ENCODE measurements at regions not wholly inside any gene's neighbourhood (a gene's known extent, or its start where the extent isn't known, plus 50 kb on each side); places are given as distances from the start of the nearest gene placed in this dataset.

DNA sequence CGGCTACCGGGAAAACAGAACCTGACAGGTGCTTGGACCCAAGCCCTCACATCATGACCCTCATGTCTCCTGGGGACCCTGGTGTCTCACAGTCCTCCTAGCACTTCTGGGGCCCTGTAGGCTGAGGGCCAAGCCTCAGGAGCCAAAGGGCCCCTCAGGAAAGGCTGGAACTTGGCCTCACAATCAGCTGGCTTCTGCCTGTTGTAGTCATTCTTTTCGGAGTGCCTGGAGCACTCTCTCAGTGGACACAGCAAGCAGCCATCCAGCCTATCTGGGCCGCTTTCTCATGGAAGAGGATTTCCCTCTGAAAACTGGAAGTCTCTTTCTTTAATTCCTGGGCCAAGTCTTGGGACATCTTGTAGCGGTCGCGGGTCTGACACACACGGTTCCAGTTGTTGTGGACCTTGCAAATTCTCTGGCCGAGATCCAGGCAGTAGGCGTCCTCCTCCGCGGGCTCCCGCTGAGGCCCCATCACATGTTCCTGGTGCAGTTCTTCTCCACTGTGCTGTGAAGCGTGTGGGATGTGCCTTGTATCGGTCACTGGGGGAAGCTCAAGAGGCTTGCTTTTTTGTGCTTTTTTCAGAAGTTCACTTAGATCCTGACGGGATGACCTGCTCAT is 169.3 kb downstream of the EMP1 start:
- DNase-seq (ENCODE audit: low read depth) = no peak
- Histone ChIP-seq H3K9me3 (ENCODE audit: control insufficient read depth, low read length) (no peaks in the 10 kb centered on the region), H3K4me3 (ENCODE audit: low read length) (no peak overlapping the region), H3K27me3 (replicated peaks; ENCODE audit: control insufficient read depth, insufficient read depth, low read length) (no peaks in the 10 kb centered on the region), H3K36me3 (ENCODE audit: control insufficient read depth, insufficient read depth, low read length, severe bottlenecking) (no peaks in the 10 kb centered on the region), H3K9ac (ENCODE audit: low read length) (no peak overlapping the region), H3K4me1 (ENCODE audit: control insufficient read depth, insufficient read depth, low read length) (no peaks in the 10 kb centered on the region)

DNA sequence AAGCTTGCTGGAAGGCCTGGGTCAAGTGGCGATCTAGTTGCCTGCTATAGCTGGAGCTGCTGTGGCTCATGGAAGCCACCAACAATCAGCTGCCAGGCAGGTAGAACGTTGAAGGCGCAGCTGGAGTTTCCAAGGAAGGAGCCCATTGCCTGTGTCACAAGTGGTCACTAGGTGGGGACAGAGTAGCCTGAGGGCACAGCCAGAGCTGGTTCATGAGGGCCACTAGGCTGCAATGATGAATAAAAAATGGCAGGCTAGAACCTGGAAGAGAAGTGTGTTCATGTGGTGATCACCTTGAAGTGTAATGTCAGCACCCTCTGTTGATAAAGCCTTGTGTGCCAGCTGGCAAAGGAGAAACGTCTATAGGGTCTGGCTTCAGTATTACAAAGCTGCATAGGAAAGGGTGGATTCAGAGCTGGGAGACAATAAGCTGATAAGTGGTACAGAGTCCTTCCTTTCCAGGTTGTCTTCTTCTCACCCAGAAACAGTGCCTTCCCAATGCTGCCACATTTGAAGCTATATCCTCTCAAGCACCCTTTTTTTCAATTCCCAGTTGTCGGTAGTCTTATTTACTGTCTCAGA is 165.8 kb downstream of the EMP1 start:
- Histone ChIP-seq H3K4me3 (ENCODE audit: low read length) (no peak overlapping the region), H3K36me3 (ENCODE audit: control insufficient read depth, insufficient read depth, low read length, severe bottlenecking) (no peaks in the 10 kb centered on the region), H3K9me3 (ENCODE audit: control insufficient read depth, low read length) (no peaks in the 10 kb centered on the region), H3K4me1 (ENCODE audit: control insufficient read depth, insufficient read depth, low read length) (no peaks in the 10 kb centered on the region), H3K27me3 (replicated peaks; ENCODE audit: control insufficient read depth, insufficient read depth, low read length) (no peaks in the 10 kb centered on the region), H3K9ac (ENCODE audit: low read length) (no peak overlapping the region)
- peak; percentile 44 for DNase-seq (ENCODE audit: low read depth)

DNA sequence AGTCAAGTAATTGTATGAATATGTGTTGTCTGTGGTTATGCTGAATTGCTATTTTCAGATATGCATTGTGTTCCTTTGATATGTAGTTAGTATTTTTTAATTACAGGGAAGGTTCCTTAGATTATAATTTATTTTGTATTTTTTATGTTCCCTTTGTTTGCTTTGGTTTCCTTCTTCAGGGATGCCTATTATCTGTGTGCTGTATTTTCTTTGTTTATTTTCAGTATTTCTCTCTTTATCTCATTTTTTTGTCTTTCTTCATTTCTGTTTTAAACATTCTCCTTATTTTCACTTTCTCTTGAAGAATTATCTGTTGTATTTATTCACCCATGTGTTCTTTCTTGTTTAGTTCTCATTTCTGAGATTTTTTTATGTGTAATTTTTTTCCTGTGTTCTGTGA is 163.1 kb downstream of the EMP1 start:
- DNase-seq (ENCODE audit: low read depth) = no peak
- H3K9me3 ChIP-seq (ENCODE audit: control insufficient read depth, low read length) = no peaks in the 10 kb centered on the region
- H3K4me3 ChIP-seq (ENCODE audit: low read length) = no peak overlapping the region
- H3K27me3 ChIP-seq (replicated peaks; ENCODE audit: control insufficient read depth, insufficient read depth, low read length) = no peaks in the 10 kb centered on the region
- H3K4me1 ChIP-seq (ENCODE audit: control insufficient read depth, insufficient read depth, low read length) = no peaks in the 10 kb centered on the region
- H3K36me3 ChIP-seq (ENCODE audit: control insufficient read depth, insufficient read depth, low read length, severe bottlenecking) = no peaks in the 10 kb centered on the region
- H3K9ac ChIP-seq (ENCODE audit: low read length) = no peak overlapping the region

DNA sequence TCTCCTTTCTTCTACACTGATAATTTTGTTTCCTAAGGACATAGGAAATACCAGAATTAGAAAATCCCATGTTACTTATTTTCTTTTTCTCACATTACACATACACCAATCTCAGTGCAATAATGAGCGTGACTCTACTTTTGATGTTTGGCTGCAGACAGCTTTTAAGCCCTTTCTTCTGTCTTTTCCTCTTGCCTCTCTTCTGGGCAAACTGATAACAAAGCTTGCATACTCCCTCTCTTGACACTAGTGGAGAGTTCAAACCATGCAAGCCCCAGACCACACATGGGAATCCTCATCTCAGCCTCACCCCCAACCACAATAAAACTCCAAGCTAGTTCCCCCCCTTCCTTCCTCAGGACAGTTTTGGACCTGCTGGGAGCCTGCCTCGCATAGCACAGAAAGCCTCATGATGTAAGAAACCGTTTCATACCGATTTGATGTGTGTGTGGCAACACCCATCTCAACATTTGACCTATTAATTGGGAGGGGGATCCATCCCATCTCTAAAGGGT is 161.9 kb downstream of the EMP1 start:
- H3K4me1 ChIP-seq (ENCODE audit: control insufficient read depth, insufficient read depth, low read length) = no peaks in the 10 kb centered on the region
- H3K9me3 ChIP-seq (ENCODE audit: control insufficient read depth, low read length) = no peaks in the 10 kb centered on the region
- H3K27me3 ChIP-seq (replicated peaks; ENCODE audit: control insufficient read depth, insufficient read depth, low read length) = no peaks in the 10 kb centered on the region
- no peak overlapping the region for H3K9ac ChIP-seq (ENCODE audit: low read length)
- no peaks in the 10 kb centered on the region for H3K36me3 ChIP-seq (ENCODE audit: control insufficient read depth, insufficient read depth, low read length, severe bottlenecking)
- no peak for DNase-seq (ENCODE audit: low read depth)
- H3K4me3 ChIP-seq (ENCODE audit: low read length) = no peak overlapping the region

DNA sequence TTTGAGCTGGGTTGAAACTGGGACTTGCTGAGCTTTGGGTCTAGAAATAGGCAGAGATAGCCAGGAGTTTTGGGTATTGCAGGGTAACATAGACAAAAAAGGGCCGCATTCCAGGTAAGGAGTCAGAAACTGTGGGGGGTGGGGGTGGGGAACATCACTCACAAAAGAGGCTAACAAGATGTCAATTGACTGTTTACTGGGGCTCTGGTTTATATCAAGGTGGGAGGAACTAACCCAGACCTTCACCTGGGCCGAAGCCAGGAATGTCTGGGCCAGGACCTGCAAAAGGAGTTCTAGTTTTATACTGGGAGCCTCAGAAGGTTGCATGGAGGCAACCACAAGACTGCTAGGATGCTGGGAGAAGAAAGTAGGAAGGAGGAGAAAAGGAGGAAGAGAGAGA is 154.4 kb downstream of the EMP1 start:
- Histone ChIP-seq H3K9ac (ENCODE audit: low read length) (no peak overlapping the region), H3K4me3 (ENCODE audit: low read length) (no peak overlapping the region), H3K9me3 (ENCODE audit: control insufficient read depth, low read length) (no peaks in the 10 kb centered on the region), H3K36me3 (ENCODE audit: control insufficient read depth, insufficient read depth, low read length, severe bottlenecking) (no peaks in the 10 kb centered on the region), H3K27me3 (replicated peaks; ENCODE audit: control insufficient read depth, insufficient read depth, low read length) (no peaks in the 10 kb centered on the region), H3K4me1 (ENCODE audit: control insufficient read depth, insufficient read depth, low read length) (peaks cover 12% of the 10 kb centered on the region)
- no peak for DNase-seq (ENCODE audit: low read depth)

DNA sequence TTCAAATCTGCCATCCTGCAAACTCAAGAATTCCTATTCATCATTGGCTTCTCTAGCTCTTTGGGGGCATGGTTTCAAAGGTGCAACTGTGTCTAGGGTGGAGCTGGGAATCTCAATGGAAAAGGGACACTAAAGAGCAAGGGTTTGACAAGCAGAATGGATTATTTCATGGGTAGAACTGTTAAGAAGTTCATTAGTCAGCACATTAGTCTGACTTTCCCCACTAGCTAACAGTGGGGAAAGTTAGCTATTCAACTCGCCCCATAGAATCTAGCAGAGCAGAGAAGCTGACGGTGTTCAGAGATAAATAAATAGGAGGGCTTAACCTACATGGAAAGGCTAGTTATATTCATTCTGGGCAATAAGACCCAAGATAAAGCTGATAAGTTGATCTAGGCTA is 153.9 kb downstream of the EMP1 start:
- H3K9ac ChIP-seq (ENCODE audit: low read length) = no peak overlapping the region
- no peaks in the 10 kb centered on the region for H3K9me3 ChIP-seq (ENCODE audit: control insufficient read depth, low read length)
- H3K27me3 ChIP-seq (replicated peaks; ENCODE audit: control insufficient read depth, insufficient read depth, low read length) = no peaks in the 10 kb centered on the region
- H3K4me1 ChIP-seq (ENCODE audit: control insufficient read depth, insufficient read depth, low read length) = peaks cover 12% of the 10 kb centered on the region
- no peak overlapping the region for H3K4me3 ChIP-seq (ENCODE audit: low read length)
- DNase-seq (ENCODE audit: low read depth) = no peak
- no peaks in the 10 kb centered on the region for H3K36me3 ChIP-seq (ENCODE audit: control insufficient read depth, insufficient read depth, low read length, severe bottlenecking)

GRCh38 chr12:13348464-13348863 is 151.9 kb downstream of the EMP1 start:
- Histone ChIP-seq H3K4me3 (ENCODE audit: low read length) (no peak overlapping the region), H3K9me3 (ENCODE audit: control insufficient read depth, low read length) (no peaks in the 10 kb centered on the region)
- no peak for DNase-seq (ENCODE audit: low read depth)

DNA sequence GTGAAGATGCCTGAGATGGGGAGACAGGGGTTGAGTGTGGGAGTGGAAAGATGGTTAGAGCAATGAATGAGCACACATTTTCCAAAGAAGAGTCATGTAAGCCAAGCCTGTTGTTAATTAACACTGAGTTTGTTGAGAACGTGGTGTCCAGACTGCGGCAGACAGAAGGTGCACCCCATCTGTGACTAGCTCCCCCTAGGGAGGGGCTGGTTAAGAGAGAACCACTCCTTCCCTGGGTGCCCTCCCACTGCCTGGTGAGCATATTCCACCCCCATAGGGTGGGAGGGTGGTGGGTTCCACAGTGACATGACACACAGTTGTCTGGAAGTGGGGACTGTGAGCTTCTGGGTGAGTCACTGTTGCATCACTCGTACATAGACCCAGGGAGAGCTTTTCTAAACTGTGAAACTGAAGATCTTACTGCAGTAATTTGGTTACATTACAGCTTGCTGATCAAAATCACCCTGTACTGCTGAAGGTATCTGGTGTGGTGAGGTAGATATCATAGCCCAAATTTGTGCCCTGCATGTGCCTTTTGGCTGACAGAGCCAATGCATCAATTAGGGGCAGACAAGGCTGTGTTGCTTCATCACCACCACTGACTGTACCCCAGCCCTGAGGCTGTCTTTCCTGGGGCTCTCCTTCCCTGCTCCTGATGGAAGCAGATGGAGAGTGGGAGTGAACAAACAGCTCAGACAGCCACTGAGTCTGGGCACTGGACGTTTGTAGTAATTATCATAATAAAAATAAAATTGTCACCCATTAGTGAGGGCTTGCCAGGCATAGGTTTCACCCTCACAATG is 150.9 kb downstream of the EMP1 start:
- Histone ChIP-seq H3K27me3 (replicated peaks; ENCODE audit: control insufficient read depth, insufficient read depth, low read length) (no peaks in the 10 kb centered on the region), H3K9ac (ENCODE audit: low read length) (peak overlapping the region; percentile 50), H3K9me3 (ENCODE audit: control insufficient read depth, low read length) (no peaks in the 10 kb centered on the region), H3K4me3 (ENCODE audit: low read length) (peak overlapping the region; percentile 21), H3K4me1 (ENCODE audit: control insufficient read depth, insufficient read depth, low read length) (peaks cover 25% of the 10 kb centered on the region), H3K36me3 (ENCODE audit: control insufficient read depth, insufficient read depth, low read length, severe bottlenecking) (no peaks in the 10 kb centered on the region)
- DNase-seq (ENCODE audit: low read depth) = peak; percentile 64

More at GRCh38 chr12:13348464-13348863, 151.9 kb downstream of the EMP1 start:
- H3K9ac ChIP-seq (ENCODE audit: low read length) = no peak overlapping the region
- H3K4me1 ChIP-seq (ENCODE audit: control insufficient read depth, insufficient read depth, low read length) = peaks cover 17% of the 10 kb centered on the region
- no peaks in the 10 kb centered on the region for H3K27me3 ChIP-seq (replicated peaks; ENCODE audit: control insufficient read depth, insufficient read depth, low read length)
- H3K36me3 ChIP-seq (ENCODE audit: control insufficient read depth, insufficient read depth, low read length, severe bottlenecking) = no peaks in the 10 kb centered on the region

GRCh38 chr12:13345722-13346121 is 149.2 kb downstream of the EMP1 start:
- H3K4me3 ChIP-seq (ENCODE audit: low read length) = no peak overlapping the region
- peaks cover 30% of the 10 kb centered on the region for H3K4me1 ChIP-seq (ENCODE audit: control insufficient read depth, insufficient read depth, low read length)
- H3K9ac ChIP-seq (ENCODE audit: low read length) = no peak overlapping the region
- no peaks in the 10 kb centered on the region for H3K36me3 ChIP-seq (ENCODE audit: control insufficient read depth, insufficient read depth, low read length, severe bottlenecking)
- no peaks in the 10 kb centered on the region for H3K9me3 ChIP-seq (ENCODE audit: control insufficient read depth, low read length)
- H3K27me3 ChIP-seq (replicated peaks; ENCODE audit: control insufficient read depth, insufficient read depth, low read length) = no peaks in the 10 kb centered on the region
- DNase-seq (ENCODE audit: low read depth) = no peak

DNA sequence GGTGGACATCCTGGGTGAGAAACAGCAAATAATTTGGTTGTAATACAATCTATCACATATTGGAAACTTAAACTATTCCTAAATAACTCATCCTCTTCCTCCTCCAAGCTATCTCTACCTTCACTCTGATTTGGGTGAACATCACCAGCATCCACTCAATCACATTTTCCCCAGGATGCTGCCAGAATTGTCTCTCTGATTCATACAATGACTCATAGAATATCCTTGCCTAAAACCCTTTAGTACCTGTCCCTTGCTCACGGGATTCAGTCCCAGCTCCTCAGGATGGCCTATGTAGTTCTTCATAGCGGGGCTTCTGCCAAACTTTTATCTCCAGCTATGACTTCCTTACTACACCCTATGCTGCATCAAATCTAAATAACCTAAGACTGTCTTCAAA is 146.8 kb downstream of the EMP1 start:
- Histone ChIP-seq H3K4me1 (ENCODE audit: control insufficient read depth, insufficient read depth, low read length) (peaks cover 47% of the 10 kb centered on the region), H3K36me3 (ENCODE audit: control insufficient read depth, insufficient read depth, low read length, severe bottlenecking) (no peaks in the 10 kb centered on the region), H3K27me3 (replicated peaks; ENCODE audit: control insufficient read depth, insufficient read depth, low read length) (no peaks in the 10 kb centered on the region), H3K9me3 (ENCODE audit: control insufficient read depth, low read length) (no peaks in the 10 kb centered on the region), H3K9ac (ENCODE audit: low read length) (no peak overlapping the region), H3K4me3 (ENCODE audit: low read length) (no peak overlapping the region)
- no peak for DNase-seq (ENCODE audit: low read depth)

- Histone ChIP-seq H3K4me1 (ENCODE audit: control insufficient read depth, insufficient read depth, low read length) (peaks cover 47% of the 10 kb centered on the region), H3K9ac (ENCODE audit: low read length) (no peak overlapping the region), H3K9me3 (ENCODE audit: control insufficient read depth, low read length) (no peaks in the 10 kb centered on the region), H3K36me3 (ENCODE audit: control insufficient read depth, insufficient read depth, low read length, severe bottlenecking) (no peaks in the 10 kb centered on the region), H3K27me3 (replicated peaks; ENCODE audit: control insufficient read depth, insufficient read depth, low read length) (no peaks in the 10 kb centered on the region), H3K4me3 (ENCODE audit: low read length) (no peak overlapping the region)
- no peak for DNase-seq (ENCODE audit: low read depth)
Observed at GRCh38 chr12:13342971-13343370, 146.4 kb downstream of the EMP1 start.

All from adipocyte (in vitro differentiated cells).